ENCODE measurements at regions not wholly inside any gene's neighbourhood (a gene's known extent, or its start where the extent isn't known, plus 50 kb on each side); places are given as distances from the start of the nearest gene placed in this dataset.

GRCh38 chr14:82190742-82191141 lies 657.1 kb upstream of the SEL1L start:
- no peak for DNase-seq

DNA sequence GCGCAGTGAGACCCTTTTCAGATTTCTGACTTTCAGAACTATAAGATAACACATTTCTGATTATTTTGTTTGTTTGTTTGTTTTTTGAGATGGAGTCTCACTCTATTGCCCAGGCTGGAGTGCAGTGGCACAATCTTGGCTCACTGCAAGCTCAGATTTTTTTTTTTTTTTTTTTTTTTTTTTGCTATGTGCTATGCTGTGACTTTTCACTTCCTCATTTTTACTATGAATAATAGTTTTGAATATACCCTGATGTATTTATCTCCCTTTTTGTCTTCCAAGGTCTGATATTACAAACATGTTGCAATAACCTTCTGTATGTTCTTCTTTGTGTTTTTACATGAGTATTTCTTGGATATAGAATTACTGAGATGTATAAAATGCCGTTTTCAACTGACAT lies 658.7 kb upstream of the SEL1L start:
- DNase-seq, result no peak

GRCh38 chr14:82223276-82223675 lies 689.6 kb upstream of the SEL1L start:
- no peak for DNase-seq

DNA sequence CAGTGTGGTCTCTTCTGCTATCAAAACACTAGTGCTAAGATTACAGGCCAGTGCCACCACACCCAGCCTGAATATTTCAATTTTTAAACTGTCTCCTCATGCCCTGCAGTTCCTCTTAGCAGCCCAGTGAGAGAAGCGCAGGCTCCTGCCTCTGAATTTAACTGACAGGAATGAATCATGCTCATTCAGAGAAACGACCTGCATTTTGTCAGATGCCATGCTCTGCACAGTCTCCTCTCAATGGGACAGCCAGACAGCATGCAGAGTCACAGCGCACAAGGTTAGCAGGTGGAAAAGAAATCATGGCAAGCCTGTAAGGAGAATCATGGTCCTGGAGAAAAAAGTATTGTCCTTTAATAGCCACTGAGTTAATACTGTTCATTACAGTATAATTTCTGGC lies 691.0 kb upstream of the SEL1L start:
- no peak for DNase-seq

DNA sequence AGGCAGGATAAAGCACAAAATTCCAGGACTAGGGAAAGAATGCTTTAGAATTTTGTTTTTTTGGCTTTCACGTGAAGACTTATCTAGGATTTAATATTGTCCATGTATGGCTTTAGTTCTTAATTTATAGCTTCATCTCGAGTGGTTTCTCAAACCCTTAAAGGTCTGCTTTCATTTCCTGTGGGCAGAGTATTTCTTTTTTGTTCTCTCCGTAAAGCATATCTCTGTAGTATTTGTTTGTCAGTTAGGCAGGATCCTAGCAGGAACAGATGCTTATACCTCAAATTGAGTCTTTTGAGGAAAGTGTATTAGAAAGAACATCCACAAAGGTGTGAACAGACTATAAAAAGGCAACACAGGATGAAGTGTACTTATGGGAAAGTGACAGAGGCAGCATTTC lies 697.1 kb upstream of the SEL1L start:
- DNase-seq, result no peak

GRCh38 chr14:82238649-82239048 lies 705.0 kb upstream of the SEL1L start:
- DNase-seq, result no peak

DNA sequence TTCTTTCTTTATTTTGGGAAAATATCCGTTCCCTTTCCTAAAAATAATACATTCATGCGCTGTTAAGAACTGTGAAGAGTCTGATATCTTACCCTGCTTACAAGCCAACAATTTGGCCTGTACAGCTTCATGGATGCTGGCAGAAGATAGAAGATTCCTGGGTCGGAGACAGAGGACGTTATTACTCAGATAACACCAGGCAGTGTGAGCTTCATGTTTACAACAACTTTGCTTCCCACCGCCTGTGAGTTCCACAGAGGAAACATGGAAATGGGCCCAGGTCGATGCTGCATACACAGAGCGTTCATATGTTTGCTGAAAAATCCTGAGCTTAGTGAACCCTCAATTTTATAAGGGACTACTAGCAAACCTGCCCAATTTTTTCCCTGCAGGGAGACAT lies 705.6 kb upstream of the SEL1L start:
- DNase-seq, result no peak

DNA sequence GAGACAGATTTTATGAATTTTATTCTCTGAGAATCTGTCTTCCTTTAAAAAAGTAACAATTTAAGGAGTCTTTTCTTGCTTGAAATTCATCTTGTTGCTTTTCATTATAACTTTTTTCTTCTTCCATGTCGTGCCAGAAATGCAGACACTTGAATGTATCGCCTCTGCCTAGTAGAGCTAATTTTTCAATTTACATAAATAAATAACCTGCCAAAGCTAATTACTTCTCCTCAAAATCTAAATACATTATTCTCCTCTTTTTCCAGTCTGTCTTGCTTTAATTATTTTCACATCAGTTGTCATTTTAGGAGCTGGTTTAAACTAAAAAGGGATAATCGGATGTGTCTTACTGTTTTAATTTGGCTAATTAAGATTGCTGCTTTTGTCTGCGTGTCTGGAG lies 711.1 kb upstream of the SEL1L start:
- DNase-seq, result no peak

DNA sequence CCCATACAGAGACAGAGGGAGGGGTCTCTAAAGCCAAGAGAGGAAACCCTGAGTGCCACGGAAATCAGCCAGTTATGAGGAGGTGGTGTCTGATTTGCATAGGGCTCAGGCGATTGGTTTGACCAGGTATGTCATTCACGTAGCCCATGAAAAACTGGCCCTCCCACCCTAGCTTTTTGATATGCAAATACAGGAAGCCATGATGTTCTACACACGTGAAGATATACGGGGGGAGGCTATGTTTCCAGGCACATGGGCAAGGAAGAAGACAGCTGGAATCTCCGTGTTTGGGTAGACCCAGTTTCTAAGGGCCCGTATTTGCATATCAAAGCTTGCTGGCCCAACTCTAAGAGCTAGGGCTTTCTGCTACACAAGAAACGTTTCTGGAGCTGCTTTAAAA lies 717.8 kb upstream of the SEL1L start:
- DNase-seq, result no peak

DNA sequence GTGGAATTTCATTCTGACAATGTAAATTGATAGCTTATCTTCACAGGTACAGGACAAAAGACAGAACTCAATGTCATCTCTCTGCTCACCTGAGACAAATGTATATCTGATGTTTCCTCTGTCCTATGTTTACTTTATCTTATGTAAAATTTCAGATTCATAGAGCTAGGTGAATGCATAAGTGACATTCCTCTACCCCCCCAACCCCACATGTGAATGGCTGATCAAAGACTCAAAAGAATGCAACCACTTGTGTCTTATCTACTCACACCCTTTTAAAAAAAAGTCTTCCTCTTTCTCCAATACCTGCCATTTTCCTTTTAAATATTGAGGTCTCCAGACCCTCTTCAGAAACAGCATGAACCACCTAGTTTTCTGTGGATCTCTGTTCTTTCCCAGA lies 736.6 kb upstream of the SEL1L start:
- no peak for DNase-seq

DNA sequence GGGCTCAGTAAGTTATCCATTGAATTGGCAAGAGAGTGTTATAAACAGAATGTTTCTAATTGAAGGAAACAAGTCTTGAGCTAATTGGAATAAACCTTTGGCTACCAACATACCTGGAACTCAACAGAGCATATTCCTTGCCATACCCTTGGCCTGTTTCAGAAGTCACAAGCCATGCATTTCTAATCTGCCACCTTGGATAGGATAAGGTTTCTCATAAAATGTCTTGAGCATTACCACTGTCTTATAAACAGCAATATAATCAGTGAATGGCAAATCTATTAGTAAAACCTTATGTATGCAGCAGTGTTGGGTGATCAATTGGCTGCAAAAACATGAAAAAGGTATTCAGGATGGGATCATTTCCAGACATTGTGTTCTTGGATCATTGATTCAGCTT lies 765.2 kb upstream of the SEL1L start:
- DNase-seq, result no peak

- DNase-seq, result no peak
These were observed 775.5 kb upstream of the SEL1L start for GRCh38 chr14:82309199-82309598.

- no peak for DNase-seq
These were observed 780.2 kb upstream of the SEL1L start for GRCh38 chr14:82313889-82314288.

DNA sequence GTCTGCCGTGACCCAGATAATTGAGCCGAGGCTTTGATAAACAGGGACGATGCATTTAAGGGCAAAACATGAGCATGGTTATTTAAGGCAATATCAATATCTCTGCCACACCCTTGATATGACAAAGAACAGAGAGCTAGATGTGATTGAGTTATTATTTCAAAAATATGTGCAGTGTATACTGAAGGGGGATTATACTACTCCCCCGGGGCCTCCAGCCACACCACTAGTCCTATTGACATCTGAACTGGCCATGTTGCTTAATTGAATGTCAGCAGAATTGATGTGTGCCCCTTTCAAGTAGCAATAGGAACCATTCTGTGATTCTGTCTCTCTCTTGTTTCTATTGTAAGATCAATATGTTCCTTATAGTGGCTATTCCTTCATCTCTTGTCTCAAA lies 794.8 kb upstream of the SEL1L start:
- no peak for DNase-seq

DNA sequence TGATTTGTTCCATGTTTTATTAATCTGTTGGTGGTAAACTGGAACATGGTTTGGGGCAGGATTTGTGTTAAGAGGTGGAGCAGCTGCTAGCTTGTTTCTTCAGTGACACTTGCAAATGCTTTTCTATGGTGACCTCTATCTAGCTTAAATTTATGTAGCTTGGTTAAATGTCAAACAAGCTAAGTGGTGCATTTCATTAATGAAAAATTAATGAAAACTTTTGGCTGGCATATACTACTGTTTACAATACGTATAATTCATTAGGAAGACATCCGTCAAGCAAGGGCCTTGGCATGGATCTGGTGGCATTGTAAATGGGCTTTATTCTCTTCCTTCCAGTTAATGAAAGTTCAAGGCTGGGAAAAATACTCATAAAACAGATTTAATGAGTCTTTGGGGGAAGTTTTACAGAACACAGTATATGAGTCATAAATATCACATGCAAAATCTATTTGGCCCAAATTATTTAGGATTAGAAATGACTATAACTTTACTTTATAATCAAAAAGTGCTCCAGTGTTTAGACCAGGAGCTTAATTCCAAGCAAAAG lies 807.7 kb upstream of the SEL1L start:
- no peak for DNase-seq

- no peak for DNase-seq
These were observed 808.9 kb upstream of the SEL1L start for GRCh38 chr14:82342596-82342995.

GRCh38 chr14:82345184-82345583 lies 811.5 kb upstream of the SEL1L start:
- no peak for DNase-seq

DNA sequence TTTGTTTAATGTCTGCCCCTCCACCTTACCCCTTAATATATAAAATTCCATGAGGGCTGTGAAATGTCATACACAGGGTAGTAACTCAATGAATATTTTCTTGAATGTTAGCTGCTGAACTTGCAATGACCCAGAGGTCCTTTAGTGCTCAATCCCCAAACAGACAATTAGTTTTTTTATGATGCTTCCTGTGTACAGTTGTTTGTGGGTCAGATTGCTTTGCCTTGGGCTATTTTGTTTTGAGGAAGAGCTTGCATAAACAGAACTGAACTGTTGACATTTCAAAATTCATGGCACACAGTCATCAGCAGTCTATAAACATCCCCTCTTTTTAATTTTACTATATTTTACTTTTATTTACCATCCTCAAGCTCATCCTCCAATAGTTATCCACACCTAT lies 820.5 kb upstream of the SEL1L start:
- no peak for DNase-seq

GRCh38 chr14:82359201-82359600 lies 825.5 kb upstream of the SEL1L start:
- DNase-seq, result no peak

- no peak for DNase-seq
These were observed 828.8 kb upstream of the SEL1L start for GRCh38 chr14:82362452-82362851.

GRCh38 chr14:82365471-82365870 lies 831.8 kb upstream of the SEL1L start:
- DNase-seq, result no peak

GRCh38 chr14:82366803-82367202 lies 833.1 kb upstream of the SEL1L start:
- DNase-seq, result no peak

DNA sequence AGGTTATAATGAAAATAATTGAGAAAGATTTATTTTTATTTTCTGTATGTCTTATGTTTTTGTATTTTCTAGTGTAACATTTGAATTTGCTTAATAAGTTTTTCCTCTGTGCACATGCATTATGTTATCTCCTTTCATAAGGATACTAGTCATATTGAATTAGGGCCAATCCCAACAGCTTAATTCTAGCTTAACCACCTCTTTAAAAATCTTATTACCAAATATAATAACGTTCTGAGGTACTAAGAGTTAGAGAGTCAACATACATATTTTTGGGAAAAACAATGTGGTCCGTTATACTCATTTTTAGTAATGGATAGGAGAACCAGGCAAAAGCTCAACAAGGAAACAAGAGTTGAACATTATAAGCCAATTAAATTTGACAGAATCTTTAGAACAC lies 845.6 kb upstream of the SEL1L start:
- DNase-seq, result no peak

DNA sequence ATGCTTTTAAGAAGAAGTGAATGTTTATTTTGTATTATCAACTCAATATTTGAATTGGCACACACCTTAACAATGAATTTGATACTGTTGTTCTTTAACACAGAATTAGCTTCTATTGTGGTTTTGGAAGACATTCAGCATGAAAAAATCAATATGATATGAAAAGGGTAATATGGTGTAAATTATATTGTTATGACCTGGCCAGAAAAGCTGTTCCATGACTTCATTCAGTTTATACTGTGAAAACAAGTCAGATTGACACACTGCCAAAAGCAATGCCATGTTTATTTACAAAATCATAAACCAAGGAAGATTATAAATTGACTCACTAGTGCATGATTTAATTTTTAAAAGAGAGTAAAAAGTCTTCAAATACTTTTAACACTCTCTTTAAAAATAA lies 851.4 kb upstream of the SEL1L start:
- DNase-seq, result no peak

DNA sequence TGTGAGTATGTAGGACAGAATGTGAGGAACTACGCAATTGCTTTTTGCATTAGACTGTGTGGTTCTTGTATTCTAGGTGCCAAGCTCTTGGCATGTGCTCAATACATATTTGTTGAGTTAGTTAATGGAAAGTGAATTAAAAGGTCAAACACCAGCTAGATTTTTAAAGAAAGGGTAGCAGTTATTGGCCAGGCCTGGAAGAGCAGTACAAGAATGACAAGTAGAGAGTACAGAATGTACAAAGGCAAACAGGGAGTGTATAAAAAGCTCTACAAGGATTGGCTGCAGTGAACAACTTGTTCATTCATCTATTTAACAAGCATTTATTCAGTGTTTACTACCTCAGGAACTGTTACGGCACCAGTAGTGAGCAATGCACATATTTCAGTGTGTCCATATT lies 854.0 kb upstream of the SEL1L start:
- DNase-seq, result no peak

GRCh38 chr14:82388488-82388887 lies 854.8 kb upstream of the SEL1L start:
- DNase-seq, result no peak
